RPMI7951 (cell line): ENCODE measurements at regions not wholly inside any gene's neighbourhood (a gene's known extent, or its start where the extent isn't known, plus 50 kb on each side); places are given as distances from the start of the nearest gene placed in this dataset.

Experiments used
- DNase-seq: peaks from one replicate; pipeline ENCODE4 v3.0.0-alpha.2; 2012; ENCODE audit warnings: low read depth

DNA sequence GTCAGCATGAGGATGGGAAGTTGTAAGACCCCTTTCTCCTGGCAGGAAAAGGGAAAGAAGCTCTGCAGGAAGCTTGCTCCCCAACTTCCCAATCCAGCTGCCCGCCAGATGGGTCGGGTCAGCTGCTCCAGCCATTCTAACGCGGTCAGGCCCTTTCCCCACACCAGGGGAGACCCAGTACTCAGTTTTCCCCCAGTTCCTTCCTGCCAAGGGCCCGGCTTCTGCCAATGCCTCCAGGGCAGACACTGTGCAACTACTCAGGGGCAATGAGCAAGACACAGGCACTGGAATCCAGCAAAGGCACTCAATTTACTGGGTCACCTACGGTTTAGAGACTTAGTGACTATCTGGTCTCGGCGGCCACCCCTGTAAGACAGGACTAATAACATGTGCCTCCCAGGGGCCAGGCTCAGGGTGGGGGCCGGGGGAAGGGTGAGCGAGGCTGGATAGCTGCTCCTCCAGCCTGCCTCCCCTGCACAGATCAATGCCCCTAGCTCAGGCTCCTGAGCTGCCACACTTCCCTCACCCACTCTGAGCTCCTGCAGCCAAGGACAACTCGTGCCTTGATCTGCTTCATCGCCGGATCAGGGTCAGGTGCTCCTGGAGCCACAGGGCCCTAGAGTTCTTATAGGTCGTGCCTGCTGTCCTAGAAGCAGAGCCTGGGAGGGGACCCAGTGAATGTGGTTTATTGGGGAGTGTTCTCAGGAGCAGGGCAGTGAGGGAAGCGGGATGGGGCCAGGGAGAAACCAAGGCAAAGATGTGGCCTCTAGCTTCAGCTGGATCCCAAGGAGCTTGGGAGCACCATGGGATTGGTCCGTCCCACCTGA, 171.1 kb downstream of the ZFP36L2 start:
- DNase-seq = no peak

DNA sequence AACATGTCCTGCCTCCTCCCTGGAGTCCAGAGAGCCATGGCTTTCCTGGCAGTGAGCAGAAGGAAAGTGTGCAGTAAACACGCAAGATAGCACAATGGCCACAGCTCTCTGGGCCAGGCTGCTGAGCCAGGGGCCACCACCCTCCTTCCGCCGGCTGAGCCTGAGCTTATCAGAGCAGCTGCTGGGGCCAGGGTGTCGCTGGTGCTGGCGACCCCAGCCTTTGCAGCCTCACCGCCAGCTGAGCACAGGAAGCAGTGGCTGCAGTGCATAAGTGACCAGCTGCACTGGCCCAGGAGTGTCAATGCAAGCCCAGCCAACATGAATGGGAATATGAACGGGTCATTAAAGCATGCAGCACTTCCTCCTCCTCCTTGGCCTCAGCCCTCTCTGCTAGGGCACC, 172.0 kb downstream of the ZFP36L2 start:
- DNase-seq = no peak

DNA sequence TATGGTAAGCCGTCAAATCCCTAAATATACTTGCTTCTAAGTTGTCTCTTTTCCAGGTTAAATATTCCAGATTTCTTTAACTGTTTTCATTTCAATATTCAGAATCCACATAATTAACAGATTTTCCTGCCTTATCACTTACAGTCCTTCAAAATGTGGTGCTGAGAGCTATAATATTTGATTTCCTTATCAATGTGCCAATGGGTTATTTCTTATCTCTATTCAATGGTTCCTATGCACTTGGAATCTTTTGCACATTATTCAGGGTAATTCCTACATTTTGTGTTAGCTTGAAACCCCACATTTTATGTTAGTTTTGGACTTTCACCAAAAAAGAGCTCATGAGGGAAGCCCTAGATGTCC, 173.5 kb downstream of the ZFP36L2 start:
- DNase-seq = no peak

GRCh38 chr2:43052204-43052943, 174.0 kb downstream of the ZFP36L2 start:
- DNase-seq = no peak

DNA sequence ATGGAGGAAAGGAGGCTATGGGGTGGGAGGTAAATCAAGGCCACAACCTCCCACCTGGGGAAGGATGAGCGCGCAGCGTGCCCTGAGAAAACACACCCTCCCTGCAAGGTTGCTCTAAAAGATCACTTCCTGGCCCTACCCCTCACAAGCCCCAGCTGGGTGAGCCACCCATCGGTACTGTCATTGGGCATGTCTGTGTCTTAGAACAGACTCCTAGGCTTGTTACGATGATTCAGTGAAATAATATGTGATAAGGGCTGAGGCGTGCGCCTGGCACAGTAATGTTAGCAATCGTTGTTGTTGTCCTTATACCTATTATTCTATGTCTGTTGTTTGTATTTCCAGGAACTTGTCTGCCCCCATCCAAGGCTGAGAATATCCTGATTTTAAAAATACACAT, 175.1 kb downstream of the ZFP36L2 start:
- peak; percentile 82 for DNase-seq

DNA sequence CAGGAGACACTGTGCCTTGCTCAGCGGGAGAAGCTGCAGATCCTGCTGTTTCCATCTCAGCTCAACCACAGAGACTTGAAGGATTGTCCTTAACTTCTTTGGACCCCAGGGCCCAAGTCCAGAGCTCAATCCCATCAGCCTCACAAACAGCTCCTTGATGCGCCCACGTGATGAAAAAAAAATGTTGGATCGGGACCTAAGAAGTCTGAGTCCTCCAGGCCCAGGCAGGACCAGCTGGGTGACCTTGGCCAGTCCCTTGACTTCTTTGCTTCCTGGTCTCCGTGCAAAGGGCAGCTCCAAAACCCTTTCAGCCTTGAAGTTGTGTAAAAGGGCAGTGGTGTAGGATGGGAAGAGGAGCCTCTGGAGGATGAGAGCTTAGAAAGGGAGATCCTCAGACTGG, 175.5 kb downstream of the ZFP36L2 start:
- DNase-seq = no peak

GRCh38 chr2:43049836-43050801, 176.3 kb downstream of the ZFP36L2 start:
- DNase-seq = no peak

GRCh38 chr2:43047187-43047780, 179.1 kb downstream of the ZFP36L2 start:
- DNase-seq = no peak

- DNase-seq = no peak
These were observed 180.5 kb downstream of the ZFP36L2 start for GRCh38 chr2:43045866-43046265.

GRCh38 chr2:43044093-43044681, 182.2 kb downstream of the ZFP36L2 start:
- no peak for DNase-seq

DNA sequence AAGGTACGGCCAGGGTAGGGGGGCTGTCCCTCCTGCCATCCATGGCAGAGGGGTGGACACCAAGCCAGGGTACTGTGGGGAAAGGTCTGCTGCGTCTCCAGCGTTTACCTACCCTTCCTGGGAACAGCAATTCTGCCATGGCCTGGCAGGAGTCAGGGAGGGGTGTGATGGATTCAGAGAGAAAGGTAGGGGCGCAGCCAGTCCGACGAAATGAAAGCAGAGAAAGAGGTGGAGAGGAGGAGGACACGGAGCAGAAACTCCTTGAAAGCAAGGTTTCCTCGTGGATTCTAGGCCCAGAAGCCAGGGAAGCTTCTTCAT, 182.9 kb downstream of the ZFP36L2 start:
- DNase-seq = no peak

- peak; percentile 100 for DNase-seq
These were observed 184.6 kb downstream of the ZFP36L2 start for GRCh38 chr2:43041661-43042360.

- DNase-seq = peak; percentile 55
These were observed 185.2 kb downstream of the ZFP36L2 start for GRCh38 chr2:43041173-43041591.

DNA sequence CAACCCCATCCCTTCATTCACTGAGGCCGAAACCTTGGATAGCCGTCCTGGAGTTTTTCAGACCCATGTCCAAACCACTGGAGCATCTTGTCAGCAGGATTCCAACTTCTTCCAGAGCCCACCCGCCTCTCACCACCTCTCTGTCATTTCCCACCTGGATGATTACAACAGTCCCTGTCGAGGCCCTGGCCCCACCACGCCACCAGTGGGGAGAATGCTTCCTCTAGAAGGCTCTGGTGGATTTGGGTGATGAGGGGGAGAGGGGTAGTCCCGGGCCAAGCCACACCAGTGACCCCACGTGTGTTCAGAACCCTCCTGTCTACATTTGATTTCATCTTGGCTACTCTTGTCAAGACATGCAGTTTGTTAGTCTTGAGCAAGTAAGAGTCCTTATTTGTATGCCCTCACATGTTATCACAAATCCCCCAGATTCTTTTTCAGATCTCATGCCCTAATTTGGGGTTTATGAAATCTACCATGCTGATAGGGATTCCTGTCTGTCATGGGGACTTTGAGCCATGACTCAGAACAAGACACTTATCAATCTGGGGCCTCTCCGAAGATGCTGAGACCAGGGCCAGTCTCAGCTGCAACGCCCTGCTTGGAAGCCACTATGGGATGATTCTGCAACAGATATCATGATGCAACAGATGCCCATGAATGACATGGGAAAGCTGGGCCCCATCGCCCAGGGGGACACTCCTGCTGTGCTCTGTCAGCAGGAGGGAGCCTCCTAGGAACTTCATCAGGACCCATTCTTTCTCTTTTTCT, 186.1 kb downstream of the ZFP36L2 start:
- DNase-seq = peak; percentile 79

GRCh38 chr2:43039376-43040080, 186.9 kb downstream of the ZFP36L2 start:
- no peak for DNase-seq

GRCh38 chr2:43038696-43039094, 187.7 kb downstream of the ZFP36L2 start:
- no peak for DNase-seq

DNA sequence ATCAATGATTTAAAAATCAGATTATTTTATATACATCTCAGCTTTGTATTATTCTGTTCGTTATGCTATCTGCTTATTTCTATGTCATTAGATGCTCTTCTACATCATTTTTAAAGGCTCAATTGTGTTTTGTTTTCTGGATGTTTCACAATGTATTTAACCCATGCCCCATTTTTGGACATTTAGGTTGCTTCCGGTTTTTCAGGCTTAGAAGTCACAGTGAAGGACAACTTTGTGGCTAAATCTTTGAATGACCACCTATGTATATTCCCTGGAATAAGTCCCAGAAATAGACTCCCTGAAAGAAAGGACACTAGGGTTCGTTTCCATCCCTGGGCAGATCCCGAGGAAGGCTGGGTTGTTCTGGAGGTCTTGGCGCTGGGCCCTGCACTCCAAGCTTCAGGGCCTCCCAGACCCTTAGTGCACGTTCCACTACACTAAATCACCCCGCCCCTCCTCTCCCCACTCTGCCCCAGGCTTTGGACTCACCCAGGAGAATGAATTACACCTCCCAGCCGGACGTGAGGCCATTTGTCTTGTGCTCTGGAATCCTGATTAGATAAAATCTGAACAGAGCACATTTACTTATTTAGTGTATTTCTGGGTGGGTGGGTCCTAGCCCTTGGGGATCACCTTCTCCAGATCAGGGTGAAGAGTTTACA, 188.2 kb downstream of the ZFP36L2 start:
- peak; percentile 97 for DNase-seq

DNA sequence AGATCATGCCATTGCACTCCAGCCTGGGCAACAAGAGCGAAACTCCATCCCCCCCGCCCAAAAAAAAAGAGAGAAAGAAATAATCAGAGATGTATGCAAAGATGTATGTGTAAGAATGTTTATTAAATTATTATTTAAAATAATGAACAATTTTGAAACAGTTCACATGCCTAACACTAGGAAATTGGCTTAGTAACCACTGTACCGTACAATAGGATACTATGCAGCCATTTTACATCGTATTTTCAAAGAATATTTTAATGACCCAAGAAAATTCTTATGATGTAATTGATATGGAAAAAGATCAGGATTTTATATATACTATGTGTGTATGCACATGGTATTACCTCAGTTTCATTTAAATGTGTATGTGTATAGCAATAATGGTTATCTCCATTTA, 190.5 kb downstream of the ZFP36L2 start:
- DNase-seq = no peak

- no peak for DNase-seq
These were observed 191.5 kb downstream of the ZFP36L2 start for GRCh38 chr2:43034921-43035320.
